Pancreas (tissue), 10 donors: ENCODE measurements at regions not wholly inside any gene's neighbourhood (a gene's known extent, or its start where the extent isn't known, plus 50 kb on each side); places are given as distances from the start of the nearest gene placed in this dataset.

Source experiments
- ATAC-seq, 4 donors: fragments of 200-7000 bp; cut with Tn5 transposase; one replicate each; pipeline versions ENCODE4 v1.8.0 to v1.9.1; 2020; ENCODE audit warnings: mild to moderate bottlenecking in 4 of 4, moderate library complexity in 4 of 4
- DNase-seq, 6 donors: peaks; one replicate each; pipeline ENCODE4 v3.0.0-alpha.2; 2020
- FAIRE-seq: peaks from 2 replicates; lab custom pipeline; 2012; peaks lifted over from hg19 to GRCh38; lab: Jason Lieb, UNC
- H3K27ac ChIP-seq, 4 donors: fragments of 200-600 bp; sonication (generic); 1 replicate in 3 of 4; 2 replicates in 1 of 4; pipeline versions ENCODE4 v1.5.0 to v1.8.0; 2020
- H3K27me3 ChIP-seq, 4 donors: fragments of 200-600 bp; one replicate each; pipeline ENCODE4 v1.8.0; 2021
- H3K36me3 ChIP-seq, 3 donors: fragments of 200-600 bp; sonication (generic) in 1 of 3; one replicate each; pipeline versions ENCODE4 v1.5.0 to v1.8.0; 2020 to 2021
- H3K4me1 ChIP-seq, 3 donors: fragments of 200-600 bp; one replicate each; pipeline ENCODE4 v1.8.0; 2021
- H3K4me3 ChIP-seq, 4 donors: fragments of 200-600 bp; sonication (generic) in 2 of 4; one replicate each; pipeline versions ENCODE4 v1.5.0 to v1.8.0; 2020 to 2021
- H3K9me3 ChIP-seq, 4 donors: fragments of 200-600 bp; one replicate each; pipeline ENCODE4 v1.8.0; 2021
- WGBS, 2 donors: extraction: QIAGEN DNeasy Blood & Tissue Kit; methylation state at CpG; one replicate each; pipeline ENCODE4 v1.1.7; 2013; 5-methylcytosine and 5-hydroxymethylcytosine counted together
- intact Hi-C, 3 donors: fragments of 100-400 bp; cut with DNase I; formaldehyde crosslinking; loops; one replicate each; pipeline versions ENCODE4 v1.11.1 to v1.14.2; 2022
- TF ChIP-seq, protein P1 (sequence below), 4 donors: fragments of 200-600 bp; sonication (generic) in 3 of 4; IDR thresholded peaks; one replicate each; pipeline versions ENCODE4 v1.5.0 to v1.8.0; 2021; ENCODE audit warnings: antibody characterized with exemption in 4 of 4
- donor health status: healthy with polysubstance abuse.
- donor health status: DM: no; HTN: no; CAD: no; lungs with moderate emphysema.
- donor health status: DM: no; HTN: no; CAD: no.
- donor health status: control.
- donor health status: control.
- donor health status: Bipolar disorder and iron deficiency.
- donor health status: DM: yes; HTN: yes; CAD: no.
- donor health status: DM: no; HTN: no; CAD: no.
- donor health status: DM: no; HTN: no; CAD: no.
- donor health status: DM: yes; HTN: yes; CAD: no.

DNA sequence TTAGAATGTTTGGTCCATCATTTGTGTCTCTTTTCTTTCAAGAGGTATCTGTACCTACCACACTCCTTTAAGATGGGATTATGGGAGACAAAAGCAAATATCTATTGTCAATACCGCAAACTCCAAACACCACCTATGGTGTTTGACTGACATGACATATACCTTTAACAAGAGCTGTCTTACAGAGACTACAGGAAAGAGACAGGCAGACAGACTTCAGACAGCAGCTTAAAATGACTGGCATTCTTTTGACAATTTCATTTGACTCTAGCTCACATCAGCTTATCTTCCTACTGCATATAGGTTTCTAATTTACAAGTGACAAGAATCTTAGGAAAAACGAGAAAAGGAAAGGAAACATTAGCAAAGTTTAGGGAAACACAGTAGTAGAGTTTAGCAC, 256.0 kb upstream of the TFAP2D start:
- TF ChIP-seq, protein P1, sequence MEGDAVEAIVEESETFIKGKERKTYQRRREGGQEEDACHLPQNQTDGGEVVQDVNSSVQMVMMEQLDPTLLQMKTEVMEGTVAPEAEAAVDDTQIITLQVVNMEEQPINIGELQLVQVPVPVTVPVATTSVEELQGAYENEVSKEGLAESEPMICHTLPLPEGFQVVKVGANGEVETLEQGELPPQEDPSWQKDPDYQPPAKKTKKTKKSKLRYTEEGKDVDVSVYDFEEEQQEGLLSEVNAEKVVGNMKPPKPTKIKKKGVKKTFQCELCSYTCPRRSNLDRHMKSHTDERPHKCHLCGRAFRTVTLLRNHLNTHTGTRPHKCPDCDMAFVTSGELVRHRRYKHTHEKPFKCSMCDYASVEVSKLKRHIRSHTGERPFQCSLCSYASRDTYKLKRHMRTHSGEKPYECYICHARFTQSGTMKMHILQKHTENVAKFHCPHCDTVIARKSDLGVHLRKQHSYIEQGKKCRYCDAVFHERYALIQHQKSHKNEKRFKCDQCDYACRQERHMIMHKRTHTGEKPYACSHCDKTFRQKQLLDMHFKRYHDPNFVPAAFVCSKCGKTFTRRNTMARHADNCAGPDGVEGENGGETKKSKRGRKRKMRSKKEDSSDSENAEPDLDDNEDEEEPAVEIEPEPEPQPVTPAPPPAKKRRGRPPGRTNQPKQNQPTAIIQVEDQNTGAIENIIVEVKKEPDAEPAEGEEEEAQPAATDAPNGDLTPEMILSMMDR (IDR thresholded peaks at IDR 0.05) = no peak
- WGBS, 2 donors = 51 to 53% methylated on average over 2 of the region's 2 CpGs
- intact Hi-C loops = no loop called here

DNA sequence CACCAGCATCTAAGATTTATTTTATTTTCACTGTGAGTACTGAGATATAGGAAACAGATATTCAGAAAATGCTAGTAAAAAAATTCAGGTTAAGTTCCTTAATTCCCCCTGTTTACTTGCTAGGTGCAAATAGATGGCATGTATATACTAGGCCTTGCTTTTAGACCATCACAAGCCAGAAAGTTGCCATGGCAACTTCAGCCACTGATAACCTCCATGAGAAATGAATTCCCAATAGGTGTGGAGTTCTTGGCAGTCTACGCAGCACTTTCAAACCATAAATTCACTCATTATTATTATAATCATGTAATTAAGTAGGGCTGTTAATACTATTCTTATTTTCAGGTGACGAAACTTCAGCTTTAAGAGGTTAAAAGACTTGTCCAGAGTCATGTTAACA, 251.6 kb upstream of the TFAP2D start:
- no peak for ATAC-seq
- intact Hi-C loops = no loop called here
- no peaks in the 10 kb centered on the region for H3K36me3 ChIP-seq
- no peak for FAIRE-seq
- H3K4me3 ChIP-seq = no peak overlapping the region
- 63 to 73% methylated on average over 2 of the region's 2 CpGs for WGBS, 2 donors
- no peak overlapping the region for H3K27ac ChIP-seq
- TF ChIP-seq, protein P1 (IDR thresholded peaks at IDR 0.05) = no peak
- H3K4me1 ChIP-seq = no peaks in the 10 kb centered on the region
- DNase-seq = no peak
- no peaks in the 10 kb centered on the region for H3K9me3 ChIP-seq
- H3K27me3 ChIP-seq = no peaks in the 10 kb centered on the region

More for the DNA sequence above, 256.0 kb upstream of the TFAP2D start:
- no peak for DNase-seq
- no peak for ATAC-seq
- Histone ChIP-seq H3K4me3 (no peak overlapping the region), H3K27ac (no peak overlapping the region), H3K36me3 (no peaks in the 10 kb centered on the region), H3K9me3 (no peaks in the 10 kb centered on the region), H3K4me1 (no peaks in the 10 kb centered on the region), H3K27me3 (no peaks in the 10 kb centered on the region)
- no peak for FAIRE-seq

DNA sequence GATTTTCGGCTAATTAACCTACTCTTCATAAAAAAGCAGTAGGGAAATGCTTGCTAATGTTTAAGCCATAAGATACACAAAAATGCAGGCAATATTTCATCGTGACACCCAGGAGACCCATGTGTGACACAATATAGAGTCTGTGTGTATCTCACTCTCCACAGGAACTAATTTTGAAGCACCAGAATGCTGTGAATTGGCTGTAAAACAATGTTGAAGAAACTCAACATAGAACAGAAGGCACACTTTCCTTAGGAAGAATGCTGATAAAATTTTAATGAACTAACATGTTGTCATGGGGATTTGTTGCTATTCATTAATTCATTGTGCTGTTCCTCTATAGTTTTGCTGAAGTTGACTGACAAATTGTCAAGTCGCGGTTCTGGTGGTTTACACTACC, 249.4 kb upstream of the TFAP2D start:
- H3K36me3 ChIP-seq = no peaks in the 10 kb centered on the region
- no peaks in the 10 kb centered on the region for H3K9me3 ChIP-seq
- TF ChIP-seq, protein P1 (IDR thresholded peaks at IDR 0.05) = no peak
- FAIRE-seq (no peak), DNase-seq (no peak), ATAC-seq (no peak)
- 38 to 51% methylated on average over 4 of the region's 4 CpGs for WGBS, 2 donors
- no peaks in the 10 kb centered on the region for H3K27me3 ChIP-seq
- intact Hi-C loops = no loop called here
- H3K4me3 ChIP-seq = no peak overlapping the region
- H3K27ac ChIP-seq = no peak overlapping the region
- no peaks in the 10 kb centered on the region for H3K4me1 ChIP-seq

DNA sequence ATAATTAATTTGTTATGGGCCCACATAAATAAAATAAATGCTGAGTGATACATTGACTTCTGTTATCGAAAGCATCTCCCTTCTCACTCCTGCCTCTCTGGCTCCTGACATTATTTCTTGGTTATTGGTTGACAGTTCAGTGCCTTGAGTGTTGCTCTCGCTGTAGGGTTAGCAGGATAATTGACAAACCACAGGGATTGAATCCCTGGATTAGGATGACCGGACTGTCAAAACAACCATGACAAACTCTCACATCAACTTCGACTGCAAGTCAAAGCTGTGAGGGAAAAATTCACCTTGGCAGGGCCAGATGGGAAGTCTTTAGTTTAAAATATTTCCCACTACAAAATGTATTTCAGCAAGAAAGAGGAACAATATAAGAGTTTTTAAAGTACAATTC, 245.4 kb upstream of the TFAP2D start:
- TF ChIP-seq, protein P1 (IDR thresholded peaks at IDR 0.05) = no peak
- ATAC-seq (no peak), FAIRE-seq (no peak), DNase-seq (no peak)
- no peaks in the 10 kb centered on the region for H3K36me3 ChIP-seq
- H3K4me3 ChIP-seq = no peak overlapping the region
- no peaks in the 10 kb centered on the region for H3K27me3 ChIP-seq
- no peak overlapping the region for H3K27ac ChIP-seq
- intact Hi-C loops = no loop called here
- no peaks in the 10 kb centered on the region for H3K4me1 ChIP-seq
- 59 to 69% methylated on average over 4 of the region's 4 CpGs for WGBS, 2 donors
- no peaks in the 10 kb centered on the region for H3K9me3 ChIP-seq

DNA sequence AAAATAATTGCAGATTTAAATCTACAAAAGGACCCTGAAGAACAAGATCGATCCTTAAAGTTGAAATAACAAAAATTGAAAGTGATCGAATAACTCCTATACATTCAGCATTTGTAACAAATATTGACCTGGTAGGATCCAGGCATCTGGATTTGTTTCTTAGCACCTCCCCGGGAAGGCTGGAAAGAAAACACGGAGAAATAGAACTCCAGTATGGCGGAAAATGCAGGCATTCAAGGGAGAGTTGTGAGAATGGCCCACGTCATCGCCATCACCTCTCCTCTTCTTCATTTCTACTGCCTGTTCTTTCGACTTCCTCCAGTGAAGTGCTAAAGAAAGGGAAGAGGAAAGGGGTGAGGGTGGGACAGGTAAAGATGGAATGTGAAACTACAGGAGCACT, 242.3 kb upstream of the TFAP2D start:
- no peaks in the 10 kb centered on the region for H3K9me3 ChIP-seq
- H3K27me3 ChIP-seq = no peaks in the 10 kb centered on the region
- FAIRE-seq = no peak
- H3K36me3 ChIP-seq = no peaks in the 10 kb centered on the region
- no peak overlapping the region for H3K4me3 ChIP-seq
- H3K27ac ChIP-seq = no peak overlapping the region
- intact Hi-C loops = no loop called here
- no peak for DNase-seq
- TF ChIP-seq, protein P1 (IDR thresholded peaks at IDR 0.05) = no peak
- 59 to 75% methylated on average over 8 of the region's 8 CpGs for WGBS, 2 donors
- H3K4me1 ChIP-seq = no peaks in the 10 kb centered on the region
- no peak for ATAC-seq
